Fibroblast of lung (primary cell): ENCODE measurements at regions not wholly inside any gene's neighbourhood (a gene's known extent, or its start where the extent isn't known, plus 50 kb on each side); places are given as distances from the start of the nearest gene placed in this dataset.

Experiments used
- EZH2 ChIP-seq: IDR thresholded peaks from 2 replicates; pipeline ENCODE4 v1.5.1; 2012; ENCODE audit warnings: low read length, control low read depth, mild to moderate bottlenecking; ENCODE audit errors: missing control alignments
- TF ChIP-seq, protein P1 (sequence below), 2 donors: IDR thresholded peaks in 1 of 2; conservative IDR thresholded peaks in 1 of 2; 1 replicate in 1 of 2; 2 replicates in 1 of 2; pipeline ENCODE4 v1.5.1; 2011 to 2012; ENCODE audit warnings: low read length in 2 of 2, control low read depth in 1 of 2, inconsistent platforms in 1 of 2, low read depth in 1 of 2, mild to moderate bottlenecking in 1 of 2

DNA sequence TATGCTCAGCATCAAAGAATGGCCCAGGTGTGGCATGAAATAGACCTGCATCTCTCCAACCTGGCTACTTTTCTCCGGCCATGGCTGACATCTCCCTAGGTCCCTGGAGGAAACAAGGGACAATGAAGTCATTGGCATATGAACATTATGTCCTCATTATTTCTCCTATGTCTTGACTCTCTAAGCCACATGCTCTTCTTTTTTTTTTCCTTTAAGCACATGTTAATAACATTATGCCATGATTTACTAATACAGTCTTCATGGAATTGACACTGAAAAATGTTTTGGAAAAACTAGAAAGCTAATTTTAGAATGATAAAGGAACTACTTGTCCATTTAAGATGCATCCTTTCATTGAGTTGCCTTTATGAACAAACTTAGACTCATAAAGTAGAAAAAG is 628.9 kb downstream of the TNS3 start:
- no peak for TF ChIP-seq EZH2
- TF ChIP-seq, protein P1, sequence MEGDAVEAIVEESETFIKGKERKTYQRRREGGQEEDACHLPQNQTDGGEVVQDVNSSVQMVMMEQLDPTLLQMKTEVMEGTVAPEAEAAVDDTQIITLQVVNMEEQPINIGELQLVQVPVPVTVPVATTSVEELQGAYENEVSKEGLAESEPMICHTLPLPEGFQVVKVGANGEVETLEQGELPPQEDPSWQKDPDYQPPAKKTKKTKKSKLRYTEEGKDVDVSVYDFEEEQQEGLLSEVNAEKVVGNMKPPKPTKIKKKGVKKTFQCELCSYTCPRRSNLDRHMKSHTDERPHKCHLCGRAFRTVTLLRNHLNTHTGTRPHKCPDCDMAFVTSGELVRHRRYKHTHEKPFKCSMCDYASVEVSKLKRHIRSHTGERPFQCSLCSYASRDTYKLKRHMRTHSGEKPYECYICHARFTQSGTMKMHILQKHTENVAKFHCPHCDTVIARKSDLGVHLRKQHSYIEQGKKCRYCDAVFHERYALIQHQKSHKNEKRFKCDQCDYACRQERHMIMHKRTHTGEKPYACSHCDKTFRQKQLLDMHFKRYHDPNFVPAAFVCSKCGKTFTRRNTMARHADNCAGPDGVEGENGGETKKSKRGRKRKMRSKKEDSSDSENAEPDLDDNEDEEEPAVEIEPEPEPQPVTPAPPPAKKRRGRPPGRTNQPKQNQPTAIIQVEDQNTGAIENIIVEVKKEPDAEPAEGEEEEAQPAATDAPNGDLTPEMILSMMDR (conservative IDR thresholded peaks at IDR 0.05 in 1 of 2, IDR thresholded peaks at IDR 0.05 in 1 of 2; ENCODE audit: low read depth in 1 of 2, low read length in 2 of 2): no peak
